Nephron progenitor cell (in vitro differentiated cells): ENCODE measurements at regions not wholly inside any gene's neighbourhood (a gene's known extent, or its start where the extent isn't known, plus 50 kb on each side); places are given as distances from the start of the nearest gene placed in this dataset.

Experiments used
- DNase-seq: peaks from one replicate; pipeline ENCODE4 v3.0.0; 2021
- H3K27ac Mint-ChIP-seq: 2 replicates; pipeline ENCODE4 v1.8.0; 2021; ENCODE audit warnings: mild to moderate bottlenecking, moderate library complexity, mixed read lengths
- H3K27me3 Mint-ChIP-seq: 2 replicates; pipeline ENCODE4 v1.8.0; 2021; ENCODE audit warnings: mild to moderate bottlenecking, low read depth, mixed read lengths; ENCODE audit not compliant: poor library complexity
- H3K36me3 Mint-ChIP-seq: 2 replicates; pipeline ENCODE4 v1.8.0; 2021; ENCODE audit warnings: low read depth, mixed read lengths
- H3K4me1 Mint-ChIP-seq: 2 replicates; pipeline ENCODE4 v1.8.0; 2021; ENCODE audit warnings: mixed read lengths
- H3K4me3 Mint-ChIP-seq: 2 replicates; pipeline ENCODE4 v1.8.0; 2021; ENCODE audit warnings: mild to moderate bottlenecking, moderate library complexity, mixed read lengths
- H3K9me3 Mint-ChIP-seq: 2 replicates; pipeline ENCODE4 v1.8.0; 2021; ENCODE audit warnings: mild to moderate bottlenecking, moderate library complexity, mixed read lengths
- TF ChIP-seq, protein P1 (sequence below): fragments of 200-600 bp; sonication (generic); IDR thresholded peaks from 2 replicates; pipeline ENCODE4 v1.5.0; 2021; ENCODE audit warnings: antibody characterized with exemption

DNA sequence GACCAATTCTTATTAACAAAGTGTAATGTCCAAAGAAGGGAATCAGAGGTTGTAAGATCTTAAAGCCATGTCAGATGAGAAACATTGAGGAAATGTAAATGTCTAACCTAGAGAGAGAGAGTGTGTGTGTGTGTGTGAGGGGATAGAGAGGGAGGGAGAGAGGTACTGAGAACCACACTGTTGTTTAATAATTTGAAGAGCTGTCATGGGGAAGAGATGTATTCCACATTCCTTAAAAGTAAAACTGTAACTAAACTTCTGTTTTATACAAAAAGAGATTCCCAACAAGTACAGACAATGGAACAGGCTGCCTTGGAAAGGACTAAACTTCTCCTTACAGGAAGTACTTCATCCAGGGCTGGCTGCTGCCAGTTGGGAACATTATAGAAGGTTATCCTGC, 68.9 kb upstream of the BOC start:
- no peak overlapping the region for H3K4me3 Mint-ChIP-seq
- H3K27ac Mint-ChIP-seq: no peak overlapping the region
- no peaks in the 10 kb centered on the region for H3K27me3 Mint-ChIP-seq
- H3K4me1 Mint-ChIP-seq: peaks cover 41% of the 10 kb centered on the region
- DNase-seq: no peak
- TF ChIP-seq, protein P1, sequence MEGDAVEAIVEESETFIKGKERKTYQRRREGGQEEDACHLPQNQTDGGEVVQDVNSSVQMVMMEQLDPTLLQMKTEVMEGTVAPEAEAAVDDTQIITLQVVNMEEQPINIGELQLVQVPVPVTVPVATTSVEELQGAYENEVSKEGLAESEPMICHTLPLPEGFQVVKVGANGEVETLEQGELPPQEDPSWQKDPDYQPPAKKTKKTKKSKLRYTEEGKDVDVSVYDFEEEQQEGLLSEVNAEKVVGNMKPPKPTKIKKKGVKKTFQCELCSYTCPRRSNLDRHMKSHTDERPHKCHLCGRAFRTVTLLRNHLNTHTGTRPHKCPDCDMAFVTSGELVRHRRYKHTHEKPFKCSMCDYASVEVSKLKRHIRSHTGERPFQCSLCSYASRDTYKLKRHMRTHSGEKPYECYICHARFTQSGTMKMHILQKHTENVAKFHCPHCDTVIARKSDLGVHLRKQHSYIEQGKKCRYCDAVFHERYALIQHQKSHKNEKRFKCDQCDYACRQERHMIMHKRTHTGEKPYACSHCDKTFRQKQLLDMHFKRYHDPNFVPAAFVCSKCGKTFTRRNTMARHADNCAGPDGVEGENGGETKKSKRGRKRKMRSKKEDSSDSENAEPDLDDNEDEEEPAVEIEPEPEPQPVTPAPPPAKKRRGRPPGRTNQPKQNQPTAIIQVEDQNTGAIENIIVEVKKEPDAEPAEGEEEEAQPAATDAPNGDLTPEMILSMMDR: no peak
- peaks cover 20% of the 10 kb centered on the region for H3K9me3 Mint-ChIP-seq
- H3K36me3 Mint-ChIP-seq: peaks cover 42% of the 10 kb centered on the region

DNA sequence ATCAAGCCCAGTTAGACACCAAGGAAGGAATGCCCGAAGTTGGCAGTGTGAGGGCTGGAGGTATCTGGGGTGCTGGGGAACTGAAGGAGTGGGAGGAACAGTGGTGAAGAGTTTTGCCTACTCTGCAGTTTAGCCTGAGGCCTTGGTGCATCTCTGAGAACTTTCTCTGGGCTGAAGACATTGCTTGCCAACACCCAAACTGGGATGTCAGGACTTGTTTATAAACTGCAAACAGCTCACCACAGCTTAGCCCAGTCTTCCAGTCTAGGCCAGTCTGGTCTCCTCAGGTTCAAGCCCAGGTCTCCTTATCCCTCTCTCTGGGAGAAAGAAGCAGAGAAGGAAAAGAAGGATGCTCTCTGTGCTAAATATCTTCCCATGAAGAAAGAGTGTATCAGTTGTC, 68.0 kb upstream of the BOC start:
- TF ChIP-seq, protein P1: no peak
- Mint-ChIP-seq H3K9me3 (peaks cover 11% of the 10 kb centered on the region), H3K36me3 (peaks cover 33% of the 10 kb centered on the region), H3K27ac (no peak overlapping the region), H3K4me3 (no peak overlapping the region), H3K27me3 (peaks cover 2% of the 10 kb centered on the region), H3K4me1 (peaks cover 50% of the 10 kb centered on the region)
- no peak for DNase-seq

GRCh38 chr3:113147681-113148261, 63.6 kb upstream of the BOC start:
- Mint-ChIP-seq H3K27me3 (peaks cover 2% of the 10 kb centered on the region), H3K4me3 (no peak overlapping the region), H3K4me1 (peaks cover 85% of the 10 kb centered on the region), H3K36me3 (peaks cover 10% of the 10 kb centered on the region), H3K27ac (peak overlapping the region; percentile 100), H3K9me3 (no peaks in the 10 kb centered on the region)
- TF ChIP-seq, protein P1: no peak
- DNase-seq: no peak

- DNase-seq: no peak
- Mint-ChIP-seq H3K9me3 (no peaks in the 10 kb centered on the region), H3K27ac (peak overlapping the region; percentile 100), H3K4me3 (peak overlapping the region; percentile 51), H3K36me3 (peaks cover 6% of the 10 kb centered on the region), H3K27me3 (peaks cover 2% of the 10 kb centered on the region), H3K4me1 (peaks cover 90% of the 10 kb centered on the region)
- TF ChIP-seq, protein P1: no peak
Measured at GRCh38 chr3:113148284-113148683, 63.1 kb upstream of the BOC start.

DNA sequence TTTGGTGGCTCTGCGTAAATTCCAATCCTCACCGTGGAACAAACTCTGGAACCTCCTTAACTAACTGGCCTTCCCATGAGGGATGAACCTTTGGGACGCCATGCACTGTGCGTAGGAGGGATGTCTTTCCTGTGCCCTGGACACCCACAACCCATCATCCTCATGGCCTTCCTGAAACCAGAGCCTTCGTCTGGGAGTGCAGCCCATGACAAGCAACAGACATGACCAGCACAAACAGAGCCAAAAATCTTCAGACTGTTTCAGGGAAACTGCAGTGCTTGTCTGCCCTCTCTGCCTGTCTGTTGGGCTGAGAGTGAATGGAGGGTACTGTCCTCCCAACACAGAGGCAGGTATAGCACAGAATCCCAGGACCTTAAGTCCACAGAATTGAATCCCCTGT, 61.1 kb upstream of the BOC start:
- peak overlapping the region; percentile 100 for H3K27ac Mint-ChIP-seq
- TF ChIP-seq, protein P1: no peak
- peak overlapping the region; percentile 40 for H3K4me3 Mint-ChIP-seq
- no peaks in the 10 kb centered on the region for H3K36me3 Mint-ChIP-seq
- H3K4me1 Mint-ChIP-seq: peaks cover 100% of the 10 kb centered on the region
- peaks cover 2% of the 10 kb centered on the region for H3K27me3 Mint-ChIP-seq
- no peak for DNase-seq
- H3K9me3 Mint-ChIP-seq: no peaks in the 10 kb centered on the region

GRCh38 chr3:113151461-113152031, 59.8 kb upstream of the BOC start:
- H3K27me3 Mint-ChIP-seq: peaks cover 2% of the 10 kb centered on the region
- TF ChIP-seq, protein P1: no peak
- peaks cover 98% of the 10 kb centered on the region for H3K4me1 Mint-ChIP-seq
- peak overlapping the region; percentile 100 for H3K27ac Mint-ChIP-seq
- no peaks in the 10 kb centered on the region for H3K36me3 Mint-ChIP-seq
- no peaks in the 10 kb centered on the region for H3K9me3 Mint-ChIP-seq
- peak; percentile 67 for DNase-seq
- peak overlapping the region; percentile 37 for H3K4me3 Mint-ChIP-seq
